ENCODE measurements at regions not wholly inside any gene's neighbourhood (a gene's known extent, or its start where the extent isn't known, plus 50 kb on each side); places are given as distances from the start of the nearest gene placed in this dataset.

DNA sequence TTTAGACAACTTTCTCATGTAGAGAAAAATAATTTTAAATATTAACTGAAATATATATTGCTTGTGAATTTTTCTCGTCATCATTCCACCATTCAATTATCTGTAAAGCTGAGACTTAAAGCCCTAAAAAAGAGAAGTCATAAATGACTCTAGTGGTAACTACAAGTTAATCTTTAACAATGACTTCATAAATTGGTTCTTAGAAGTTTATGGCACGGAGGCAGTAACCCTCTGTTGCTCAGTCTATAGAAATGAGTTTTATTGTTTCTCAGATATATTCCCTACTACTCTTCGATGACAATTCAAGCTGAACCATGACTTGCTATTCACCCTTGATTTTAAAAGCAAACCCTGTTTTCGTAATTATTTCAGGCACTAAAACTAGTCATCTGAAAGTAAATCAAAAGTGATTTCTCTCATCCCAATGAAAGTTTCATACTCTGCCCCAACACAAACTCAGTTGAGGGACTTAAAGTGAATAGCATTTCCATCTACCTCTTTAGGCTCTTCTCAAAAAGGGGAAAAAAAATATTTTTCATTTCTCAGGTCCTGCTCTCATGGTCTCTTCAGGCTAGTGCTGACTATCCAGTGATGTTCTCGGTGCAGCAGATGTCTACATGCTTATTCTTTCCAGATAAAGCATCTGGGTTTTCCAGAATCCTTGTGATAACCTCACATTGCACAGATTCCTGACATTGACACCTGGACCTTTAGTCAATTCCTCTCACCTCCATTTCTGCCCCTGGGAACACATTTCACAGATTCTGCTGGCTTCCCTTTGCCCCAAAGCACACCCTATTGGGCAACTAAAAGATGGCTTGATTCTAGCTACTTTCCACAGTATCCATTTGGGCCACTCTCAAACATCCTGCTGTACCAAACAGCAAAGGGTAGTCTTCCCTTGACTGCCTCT is 207.8 kb upstream of the LRATD1 start:
- H3K9me1 ChIP-seq (ENCODE audit: control insufficient read depth, extremely low read depth, insufficient read depth, low read length) = no peaks in the 10 kb centered on the region
- no peak overlapping the region for H3K4me3 ChIP-seq (ENCODE audit: control insufficient read depth in 2 of 3, extremely low read depth in 1 of 3, insufficient read depth in 2 of 3, low read depth in 1 of 3, low read length in 3 of 3)
- FAIRE-seq (no peak), DNase-seq (ENCODE audit: low read depth, low spot score) (no peak)
- H3K27ac ChIP-seq (ENCODE audit: control insufficient read depth, insufficient read depth, low read length) = no peak overlapping the region
- no peaks in the 10 kb centered on the region for H3K36me3 ChIP-seq (ENCODE audit: control insufficient read depth in 2 of 2, extremely low read depth in 1 of 2, insufficient read depth in 2 of 2, low read length in 2 of 2)
- no peak for TF ChIP-seq EZH2 (IDR thresholded peaks at IDR 0.05; ENCODE audit: low read length)
- TF ChIP-seq, protein P1, sequence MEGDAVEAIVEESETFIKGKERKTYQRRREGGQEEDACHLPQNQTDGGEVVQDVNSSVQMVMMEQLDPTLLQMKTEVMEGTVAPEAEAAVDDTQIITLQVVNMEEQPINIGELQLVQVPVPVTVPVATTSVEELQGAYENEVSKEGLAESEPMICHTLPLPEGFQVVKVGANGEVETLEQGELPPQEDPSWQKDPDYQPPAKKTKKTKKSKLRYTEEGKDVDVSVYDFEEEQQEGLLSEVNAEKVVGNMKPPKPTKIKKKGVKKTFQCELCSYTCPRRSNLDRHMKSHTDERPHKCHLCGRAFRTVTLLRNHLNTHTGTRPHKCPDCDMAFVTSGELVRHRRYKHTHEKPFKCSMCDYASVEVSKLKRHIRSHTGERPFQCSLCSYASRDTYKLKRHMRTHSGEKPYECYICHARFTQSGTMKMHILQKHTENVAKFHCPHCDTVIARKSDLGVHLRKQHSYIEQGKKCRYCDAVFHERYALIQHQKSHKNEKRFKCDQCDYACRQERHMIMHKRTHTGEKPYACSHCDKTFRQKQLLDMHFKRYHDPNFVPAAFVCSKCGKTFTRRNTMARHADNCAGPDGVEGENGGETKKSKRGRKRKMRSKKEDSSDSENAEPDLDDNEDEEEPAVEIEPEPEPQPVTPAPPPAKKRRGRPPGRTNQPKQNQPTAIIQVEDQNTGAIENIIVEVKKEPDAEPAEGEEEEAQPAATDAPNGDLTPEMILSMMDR (optimal IDR thresholded peaks at IDR 0.05 in 1 of 3, IDR thresholded peaks at IDR 0.05 in 1 of 3, conservative IDR thresholded peaks at IDR 0.05 in 1 of 3; ENCODE audit: extremely low read depth in 1 of 3, insufficient read depth in 2 of 3, low read length in 3 of 3) = no peak
- H3K9me3 ChIP-seq (ENCODE audit: control insufficient read depth, low read depth, low read length) = no peaks in the 10 kb centered on the region
- H3K4me2 ChIP-seq (ENCODE audit: control insufficient read depth, extremely low read depth, insufficient read depth, low read depth, low read length) = no peak overlapping the region
- H4K20me1 ChIP-seq (ENCODE audit: control insufficient read depth, extremely low read depth, insufficient read depth, low read length) = no peaks in the 10 kb centered on the region
- no peak overlapping the region for H3K9ac ChIP-seq (ENCODE audit: control insufficient read depth, extremely low read depth, insufficient read depth, low read length)
- H3K27me3 ChIP-seq (ENCODE audit: control insufficient read depth, extremely low read depth, insufficient read depth, low read length) = no peaks in the 10 kb centered on the region
- no peak overlapping the region for H2AFZ ChIP-seq (ENCODE audit: control insufficient read depth, low read length)
- no peaks in the 10 kb centered on the region for H3K79me2 ChIP-seq (ENCODE audit: control insufficient read depth, insufficient read depth, low read length)
- peaks cover 11% of the 10 kb centered on the region for H3K4me1 ChIP-seq (ENCODE audit: control insufficient read depth, extremely low read depth, insufficient read depth, low read length)
- dilution Hi-C loops (cut with MboI; ENCODE audit: extremely low pct_ligation_motif_present, low sequenced_read_pairs) = no loop called here

DNA sequence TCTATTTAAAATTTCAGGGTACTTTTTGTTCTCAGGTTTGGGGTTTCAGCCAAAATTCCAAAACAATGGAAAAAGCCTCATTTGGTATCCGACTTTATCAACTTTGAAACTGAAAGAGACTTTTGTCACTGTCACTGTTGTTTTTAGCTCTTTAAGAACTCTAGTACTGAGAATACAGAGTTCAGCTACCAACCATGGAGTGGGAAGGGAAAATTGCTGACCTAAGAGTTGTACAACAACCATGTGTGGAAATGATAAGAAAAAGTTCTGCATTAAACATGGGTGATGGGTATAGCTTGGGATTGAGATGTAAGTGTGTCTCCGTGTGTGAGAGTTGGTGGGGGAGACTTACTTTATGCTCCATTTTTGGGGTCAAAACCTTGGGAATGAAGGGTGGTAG is 206.6 kb upstream of the LRATD1 start:
- Histone ChIP-seq H3K4me3 (ENCODE audit: control insufficient read depth in 2 of 3, extremely low read depth in 1 of 3, insufficient read depth in 2 of 3, low read depth in 1 of 3, low read length in 3 of 3) (no peak overlapping the region), H3K27me3 (ENCODE audit: control insufficient read depth, extremely low read depth, insufficient read depth, low read length) (no peaks in the 10 kb centered on the region), H3K9me3 (ENCODE audit: control insufficient read depth, low read depth, low read length) (no peaks in the 10 kb centered on the region), H3K9me1 (ENCODE audit: control insufficient read depth, extremely low read depth, insufficient read depth, low read length) (no peaks in the 10 kb centered on the region), H3K4me1 (ENCODE audit: control insufficient read depth, extremely low read depth, insufficient read depth, low read length) (peaks cover 11% of the 10 kb centered on the region), H3K79me2 (ENCODE audit: control insufficient read depth, insufficient read depth, low read length) (no peaks in the 10 kb centered on the region), H2AFZ (ENCODE audit: control insufficient read depth, low read length) (no peak overlapping the region), H3K36me3 (ENCODE audit: control insufficient read depth in 2 of 2, extremely low read depth in 1 of 2, insufficient read depth in 2 of 2, low read length in 2 of 2) (no peaks in the 10 kb centered on the region), H4K20me1 (ENCODE audit: control insufficient read depth, extremely low read depth, insufficient read depth, low read length) (no peaks in the 10 kb centered on the region), H3K9ac (ENCODE audit: control insufficient read depth, extremely low read depth, insufficient read depth, low read length) (no peak overlapping the region), H3K4me2 (ENCODE audit: control insufficient read depth, extremely low read depth, insufficient read depth, low read depth, low read length) (no peak overlapping the region), H3K27ac (ENCODE audit: control insufficient read depth, insufficient read depth, low read length) (no peak overlapping the region)
- no peak for FAIRE-seq
- DNase-seq (ENCODE audit: low read depth, low spot score) = no peak
- no peak for TF ChIP-seq EZH2 (IDR thresholded peaks at IDR 0.05; ENCODE audit: low read length)
- TF ChIP-seq, protein P1 (optimal IDR thresholded peaks at IDR 0.05 in 1 of 3, IDR thresholded peaks at IDR 0.05 in 1 of 3, conservative IDR thresholded peaks at IDR 0.05 in 1 of 3; ENCODE audit: extremely low read depth in 1 of 3, insufficient read depth in 2 of 3, low read length in 3 of 3) = no peak
- dilution Hi-C loops (cut with MboI; ENCODE audit: extremely low pct_ligation_motif_present, low sequenced_read_pairs) = no loop called here
